ENCODE measurements at regions not wholly inside any gene's neighbourhood (a gene's known extent, or its start where the extent isn't known, plus 50 kb on each side); places are given as distances from the start of the nearest gene placed in this dataset.

DNA sequence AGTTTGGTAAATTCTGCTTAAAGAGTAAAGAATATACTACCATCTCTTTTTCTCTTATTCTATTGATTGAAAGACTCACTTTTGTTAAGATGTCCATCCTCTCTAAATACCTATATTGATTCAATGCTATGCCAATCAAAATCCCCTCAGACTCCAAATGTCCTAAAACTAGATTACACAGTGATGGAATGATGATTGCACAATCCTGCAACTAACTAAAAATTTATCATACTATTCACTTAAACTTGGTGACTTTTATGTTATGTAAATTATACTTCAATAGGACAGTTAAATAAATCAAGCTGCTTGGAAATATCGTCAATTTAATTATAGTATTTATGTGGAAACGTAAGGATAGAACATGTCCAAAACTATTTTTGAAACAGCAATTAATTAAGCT, 2765.1 kb upstream of the PCDH20 start:
- TF ChIP-seq GATA3 (IDR thresholded peaks at IDR 0.05; ENCODE audit: low read depth, low read length) (no peak), GATA2 (IDR thresholded peaks at IDR 0.05; ENCODE audit: low read depth, low read length) (no peak)
